ENCODE measurements at regions not wholly inside any gene's neighbourhood (a gene's known extent, or its start where the extent isn't known, plus 50 kb on each side); places are given as distances from the start of the nearest gene placed in this dataset.

- Histone ChIP-seq H3K27ac (no peak overlapping the region), H3K9me3 (no peaks in the 10 kb centered on the region), H3K4me1 (no peaks in the 10 kb centered on the region), H3K27me3 (no peaks in the 10 kb centered on the region), H3K36me3 (no peaks in the 10 kb centered on the region), H3K4me3 (no peak overlapping the region)
- intact Hi-C loops (cut with DNase I; ENCODE audit: low total_unique reads): no loop called here
- no peak for DNase-seq
- no peak for TF ChIP-seq CTCF (IDR thresholded peaks at IDR 0.05)
- TF ChIP-seq POLR2A (IDR thresholded peaks at IDR 0.05): no peak
- no peak for TF ChIP-seq EP300 (IDR thresholded peaks at IDR 0.05)
- TF ChIP-seq POLR2AphosphoS5 (IDR thresholded peaks at IDR 0.05): no peak
- WGBS, 5 donors: 57 to 71% (median 69%) methylated on average over 4 of the region's 4 CpGs
Observed at GRCh38 chr6:95660544-95660943, 83.2 kb downstream of the MANEA start.

- TF ChIP-seq POLR2AphosphoS5 (IDR thresholded peaks at IDR 0.05) (no peak), EP300 (IDR thresholded peaks at IDR 0.05) (no peak), POLR2A (IDR thresholded peaks at IDR 0.05) (no peak), CTCF (IDR thresholded peaks at IDR 0.05) (no peak)
- no peak for DNase-seq
- H3K4me3 ChIP-seq: no peak overlapping the region
- H3K9me3 ChIP-seq: peaks cover 0 to 9% (median 4%) of the 10 kb centered on the region in 4 donors
- WGBS, 5 donors: 83 to 96% (median 93%) methylated on average over 2 to 26 of the region's 26 CpGs
- no peak overlapping the region for H3K27ac ChIP-seq
- no peaks in the 10 kb centered on the region for H3K27me3 ChIP-seq
- no peaks in the 10 kb centered on the region for H3K36me3 ChIP-seq
- H3K4me1 ChIP-seq: no peaks in the 10 kb centered on the region
- intact Hi-C loops (cut with DNase I; ENCODE audit: low total_unique reads): no loop called here
Observed at GRCh38 chr6:95670011-95670463, 92.7 kb downstream of the MANEA start.

GRCh38 chr6:95676011-95676628, 98.8 kb downstream of the MANEA start:
- Histone ChIP-seq H3K4me3 (no peak overlapping the region), H3K4me1 (no peaks in the 10 kb centered on the region), H3K36me3 (no peaks in the 10 kb centered on the region), H3K9me3 (no peaks in the 10 kb centered on the region), H3K27ac (no peak overlapping the region), H3K27me3 (no peaks in the 10 kb centered on the region)
- intact Hi-C loops (cut with DNase I; ENCODE audit: low total_unique reads): no loop called here
- WGBS, 5 donors: 92 to 96% (median 94%) methylated on average over 1 of the region's 1 CpG
- no peak for DNase-seq
- no peak for TF ChIP-seq POLR2A (IDR thresholded peaks at IDR 0.05)
- no peak for TF ChIP-seq EP300 (IDR thresholded peaks at IDR 0.05)
- TF ChIP-seq CTCF (IDR thresholded peaks at IDR 0.05): no peak
- TF ChIP-seq POLR2AphosphoS5 (IDR thresholded peaks at IDR 0.05): no peak

GRCh38 chr6:95679981-95680380, 102.6 kb downstream of the MANEA start:
- no peak for DNase-seq
- H3K27me3 ChIP-seq: no peaks in the 10 kb centered on the region
- TF ChIP-seq CTCF (IDR thresholded peaks at IDR 0.05) (no peak), POLR2AphosphoS5 (IDR thresholded peaks at IDR 0.05) (no peak)
- no peaks in the 10 kb centered on the region for H3K4me1 ChIP-seq
- no peaks in the 10 kb centered on the region for H3K36me3 ChIP-seq
- no peaks in the 10 kb centered on the region for H3K9me3 ChIP-seq
- no peak overlapping the region for H3K27ac ChIP-seq
- intact Hi-C loops (cut with DNase I; ENCODE audit: low total_unique reads): no loop called here
- H3K4me3 ChIP-seq: no peak overlapping the region
- WGBS, 5 donors: 84 to 87% (median 86%) methylated on average over 3 of the region's 3 CpGs

Data from stomach (tissue), 8 donors.